Neural cell (in vitro differentiated cells): ENCODE measurements at regions not wholly inside any gene's neighbourhood (a gene's known extent, or its start where the extent isn't known, plus 50 kb on each side); places are given as distances from the start of the nearest gene placed in this dataset.

Experiments used
- CTCF ChIP-seq: fragments of 450-650 bp; IDR thresholded peaks from 2 replicates; pipeline ENCODE4 v1.5.1; 2014; ENCODE audit warnings: antibody characterized with exemption, mild to moderate bottlenecking, moderate library complexity; ENCODE audit not compliant: poor library complexity, severe bottlenecking
- EP300 ChIP-seq: fragments of 450-650 bp; conservative IDR thresholded peaks from 2 replicates; pipeline ENCODE4 v1.6.1; 2014; ENCODE audit warnings: antibody characterized with exemption, mild to moderate bottlenecking, moderate library complexity; ENCODE audit not compliant: poor library complexity, severe bottlenecking
- EZH2 ChIP-seq: fragments of 200-600, 300-800 bp; shearing (Covaris generic), sonication (generic); IDR thresholded peaks from 2 replicates; pipeline ENCODE4 v1.6.1; 2014; ENCODE audit warnings: antibody characterized with exemption, low read length, borderline replicate concordance, mild to moderate bottlenecking; ENCODE audit not compliant: insufficient read depth, poor library complexity, severe bottlenecking
- POLR2AphosphoS5 ChIP-seq: IDR thresholded peaks from 2 replicates; pipeline ENCODE4 v1.6.1; 2012
- TAF1 ChIP-seq: IDR thresholded peaks from 2 replicates; pipeline ENCODE4 v1.6.1; 2012; ENCODE audit warnings: low read depth
- TF ChIP-seq, protein P1 (sequence below): IDR thresholded peaks from 2 replicates; pipeline ENCODE4 v1.6.1; 2012; ENCODE audit warnings: borderline replicate concordance

- TF ChIP-seq CTCF (no peak), TAF1 (no peak), EZH2 (no peak), EP300 (no peak), POLR2AphosphoS5 (no peak)
- TF ChIP-seq, protein P1, sequence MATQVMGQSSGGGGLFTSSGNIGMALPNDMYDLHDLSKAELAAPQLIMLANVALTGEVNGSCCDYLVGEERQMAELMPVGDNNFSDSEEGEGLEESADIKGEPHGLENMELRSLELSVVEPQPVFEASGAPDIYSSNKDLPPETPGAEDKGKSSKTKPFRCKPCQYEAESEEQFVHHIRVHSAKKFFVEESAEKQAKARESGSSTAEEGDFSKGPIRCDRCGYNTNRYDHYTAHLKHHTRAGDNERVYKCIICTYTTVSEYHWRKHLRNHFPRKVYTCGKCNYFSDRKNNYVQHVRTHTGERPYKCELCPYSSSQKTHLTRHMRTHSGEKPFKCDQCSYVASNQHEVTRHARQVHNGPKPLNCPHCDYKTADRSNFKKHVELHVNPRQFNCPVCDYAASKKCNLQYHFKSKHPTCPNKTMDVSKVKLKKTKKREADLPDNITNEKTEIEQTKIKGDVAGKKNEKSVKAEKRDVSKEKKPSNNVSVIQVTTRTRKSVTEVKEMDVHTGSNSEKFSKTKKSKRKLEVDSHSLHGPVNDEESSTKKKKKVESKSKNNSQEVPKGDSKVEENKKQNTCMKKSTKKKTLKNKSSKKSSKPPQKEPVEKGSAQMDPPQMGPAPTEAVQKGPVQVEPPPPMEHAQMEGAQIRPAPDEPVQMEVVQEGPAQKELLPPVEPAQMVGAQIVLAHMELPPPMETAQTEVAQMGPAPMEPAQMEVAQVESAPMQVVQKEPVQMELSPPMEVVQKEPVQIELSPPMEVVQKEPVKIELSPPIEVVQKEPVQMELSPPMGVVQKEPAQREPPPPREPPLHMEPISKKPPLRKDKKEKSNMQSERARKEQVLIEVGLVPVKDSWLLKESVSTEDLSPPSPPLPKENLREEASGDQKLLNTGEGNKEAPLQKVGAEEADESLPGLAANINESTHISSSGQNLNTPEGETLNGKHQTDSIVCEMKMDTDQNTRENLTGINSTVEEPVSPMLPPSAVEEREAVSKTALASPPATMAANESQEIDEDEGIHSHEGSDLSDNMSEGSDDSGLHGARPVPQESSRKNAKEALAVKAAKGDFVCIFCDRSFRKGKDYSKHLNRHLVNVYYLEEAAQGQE: no peak
Measured at GRCh38 chr10:61136139-61136538, 192.2 kb upstream of the RHOBTB1 start.
